ENCODE measurements at regions not wholly inside any gene's neighbourhood (a gene's known extent, or its start where the extent isn't known, plus 50 kb on each side); places are given as distances from the start of the nearest gene placed in this dataset.
"Not testable (repeated sequence)": the region's sequence is repeated elsewhere in the genome, so short reads cannot be mapped to it uniquely, and the experiment has no call there.

DNA sequence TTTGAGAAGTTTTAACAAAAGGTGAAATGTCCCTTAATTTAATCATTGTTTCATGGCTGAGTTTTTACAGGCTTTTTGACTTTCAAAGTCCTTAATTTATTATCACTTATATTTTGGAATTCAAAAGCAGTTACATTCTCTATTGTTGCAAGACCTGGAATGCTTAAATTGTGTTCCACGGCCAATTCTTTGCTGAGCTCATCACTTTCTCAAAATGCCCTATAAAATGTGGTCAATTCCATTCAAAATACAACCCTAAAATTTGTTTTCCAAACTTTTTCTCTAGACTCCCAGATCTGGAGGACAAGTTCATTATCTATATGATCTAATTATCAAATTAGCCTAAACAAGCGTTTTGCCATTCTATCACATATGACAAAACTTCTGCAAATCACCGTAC is 1051.2 kb downstream of the TDRD15 start:
- ATAC-seq = no peak

DNA sequence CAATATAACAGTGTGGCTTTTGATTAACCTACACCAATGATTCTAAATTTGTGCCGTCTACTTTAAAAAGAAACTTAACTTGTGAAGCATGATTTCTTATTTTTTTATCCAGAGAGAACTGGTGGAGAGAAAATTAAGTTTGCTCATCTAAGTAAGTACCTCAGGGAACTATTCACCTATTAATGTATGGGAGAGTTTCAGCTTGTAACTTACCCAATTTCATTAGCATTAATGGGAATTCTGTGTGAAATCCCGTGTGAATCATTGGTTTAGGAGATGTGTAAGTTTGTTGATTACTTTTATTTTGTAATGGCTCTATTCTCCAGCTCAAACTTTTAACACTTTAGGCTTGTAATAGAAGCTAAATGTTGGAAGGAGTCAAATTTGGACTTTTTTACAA is 1061.5 kb downstream of the TDRD15 start:
- no peak for ATAC-seq

DNA sequence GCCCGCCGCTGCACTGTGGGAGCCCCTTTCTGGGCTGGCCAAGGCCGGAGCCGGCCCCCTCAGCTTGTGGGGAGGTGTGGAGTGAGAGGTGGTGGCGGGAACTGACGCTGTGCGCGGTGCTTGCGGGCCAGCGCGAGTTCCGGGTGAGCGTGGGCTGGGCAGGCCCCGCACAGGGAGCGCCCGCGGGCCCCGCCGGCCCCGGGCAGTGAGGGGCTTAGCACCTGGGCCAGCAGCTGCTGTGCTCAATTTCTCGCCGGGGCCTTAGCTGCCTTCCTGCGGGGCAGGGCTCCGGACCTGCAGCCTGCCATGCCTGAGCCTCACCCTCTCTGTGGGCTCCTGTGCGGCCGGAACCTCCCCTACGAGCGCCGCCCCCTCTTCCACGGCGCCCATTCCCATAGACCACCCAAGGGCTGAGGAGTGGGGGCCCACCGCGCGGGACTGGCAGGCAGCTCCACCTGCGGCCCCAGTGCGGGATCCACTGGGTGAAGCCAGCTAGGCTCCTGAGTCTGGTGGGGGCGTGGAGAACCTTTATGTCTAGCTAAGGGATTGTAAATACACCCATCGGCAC is 1062.6 kb downstream of the TDRD15 start:
- ATAC-seq = not testable (repeated sequence)

DNA sequence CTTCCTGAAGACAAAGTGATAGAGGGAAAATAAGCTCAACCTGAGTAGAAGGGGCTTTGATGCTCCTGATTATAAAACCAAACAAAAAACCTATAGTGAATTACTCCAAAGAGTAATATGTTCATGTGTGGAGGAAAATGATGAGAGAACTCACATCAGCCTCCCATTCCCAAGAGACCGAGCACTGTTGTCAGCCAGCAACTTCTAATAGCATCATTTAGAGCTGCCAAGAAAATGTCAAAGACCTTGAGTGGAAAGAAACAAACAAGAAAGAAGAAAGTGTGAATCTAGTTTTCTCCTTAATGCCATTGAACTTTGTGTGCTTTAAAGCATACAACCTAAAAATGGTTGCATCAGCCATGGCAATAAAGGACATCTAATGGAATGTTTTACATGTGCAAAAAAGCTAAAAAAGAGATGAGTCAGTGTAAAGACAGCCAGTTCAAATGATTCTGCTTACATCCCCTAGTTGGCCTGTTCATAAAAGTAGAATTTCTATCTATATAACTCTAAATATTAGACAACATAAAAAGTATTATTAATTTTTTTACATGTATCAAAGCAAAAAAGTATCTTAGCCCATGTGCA is 1066.2 kb downstream of the TDRD15 start:
- no peak for ATAC-seq

- ATAC-seq = no peak
Observed at GRCh38 chr2:22194218-22194617, 1070.5 kb downstream of the TDRD15 start.

DNA sequence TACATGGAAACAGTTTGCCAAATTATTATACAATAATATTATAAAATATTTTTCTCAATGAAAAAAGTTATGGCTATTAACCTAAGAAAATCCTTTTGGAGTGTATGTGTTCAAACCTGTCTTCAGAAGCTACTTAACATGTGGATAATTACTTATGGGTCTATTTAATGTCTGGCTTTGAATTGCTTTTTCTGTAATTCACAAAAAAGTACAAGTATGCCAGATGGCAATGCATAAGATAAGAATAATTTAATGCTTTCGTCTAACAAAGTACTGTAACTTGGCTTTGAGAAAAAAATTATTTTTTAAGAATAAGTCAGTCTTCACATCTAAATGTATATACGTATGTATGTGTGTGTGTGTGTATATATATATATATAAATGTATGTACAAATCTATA is 1073.0 kb downstream of the TDRD15 start:
- ATAC-seq = no peak

GRCh38 chr2:22198381-22199283 is 1074.9 kb downstream of the TDRD15 start:
- no peak for ATAC-seq

DNA sequence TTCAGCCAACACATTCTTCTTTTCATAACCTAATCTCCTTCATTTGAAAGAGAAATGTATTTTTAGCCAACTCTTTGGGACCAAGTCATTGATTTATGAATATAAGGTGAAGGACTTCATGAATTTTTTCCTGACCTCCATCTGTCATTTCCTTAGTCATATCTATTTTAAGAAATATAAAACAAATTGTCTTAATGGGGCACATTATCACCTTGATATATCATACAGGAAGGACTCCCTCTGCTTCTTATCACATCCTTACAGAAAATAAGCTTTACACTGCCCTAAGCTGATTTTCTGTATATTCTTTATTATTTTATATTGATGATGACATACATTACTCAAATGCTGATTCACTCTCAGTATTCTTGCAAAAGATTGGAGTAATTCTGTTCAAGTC is 1076.2 kb downstream of the TDRD15 start:
- ATAC-seq = no peak

DNA sequence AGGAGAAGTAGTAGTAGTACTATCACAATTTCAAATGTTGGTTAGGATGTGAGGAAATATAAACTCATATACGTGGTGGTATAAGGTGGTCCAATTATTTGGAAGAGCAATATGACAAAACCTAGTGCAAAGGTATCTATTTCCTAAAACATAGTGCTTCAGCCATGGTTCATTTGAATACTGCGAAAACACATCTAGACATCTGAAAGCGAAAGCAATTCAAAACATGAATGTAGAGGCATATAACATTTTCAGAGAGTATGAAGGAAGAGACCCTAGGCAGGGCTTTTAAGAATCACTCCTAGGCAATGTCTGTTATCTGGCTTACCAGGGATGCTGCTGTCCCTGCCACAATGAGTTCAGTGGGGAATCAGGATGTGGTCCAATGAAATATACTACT is 1085.8 kb downstream of the TDRD15 start:
- no peak for ATAC-seq

DNA sequence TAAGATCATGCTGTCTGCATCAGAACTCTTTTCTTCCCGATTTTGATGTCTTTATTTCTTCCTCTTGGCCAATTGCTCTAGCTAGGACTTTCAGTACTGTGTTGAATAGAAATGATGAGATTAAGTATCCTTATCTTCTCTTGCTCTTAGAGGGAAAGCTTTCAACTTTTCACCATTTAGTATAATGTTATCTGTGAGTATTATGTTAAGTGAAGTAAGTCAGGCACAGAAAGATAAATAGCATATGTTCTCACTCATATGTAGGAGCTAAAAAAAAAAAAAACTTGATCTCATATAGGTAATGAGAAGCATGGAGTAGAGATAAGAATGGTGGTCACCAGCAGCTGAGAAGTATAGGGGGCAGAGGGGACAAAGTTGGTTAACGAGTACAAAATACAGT is 1089.5 kb downstream of the TDRD15 start:
- ATAC-seq = no peak

DNA sequence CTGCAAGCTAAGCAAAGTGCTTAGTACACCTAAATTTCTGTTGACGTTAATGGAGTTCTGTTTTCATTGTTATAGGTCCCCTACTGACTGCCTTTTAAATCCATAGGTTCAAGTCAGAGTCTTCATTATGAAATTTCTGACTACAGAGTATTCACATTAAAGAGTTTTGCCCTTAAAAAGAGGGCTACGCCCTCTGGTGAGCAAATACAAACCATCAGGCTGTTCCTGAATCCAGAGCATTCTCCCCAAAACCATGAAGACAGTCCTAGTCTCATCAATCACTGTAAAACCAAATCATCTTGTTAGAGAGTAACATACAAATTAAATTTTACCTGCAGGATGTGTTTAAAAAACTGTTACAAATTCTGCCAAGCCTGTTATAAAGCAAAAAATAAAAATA is 1091.7 kb downstream of the TDRD15 start:
- ATAC-seq = no peak

DNA sequence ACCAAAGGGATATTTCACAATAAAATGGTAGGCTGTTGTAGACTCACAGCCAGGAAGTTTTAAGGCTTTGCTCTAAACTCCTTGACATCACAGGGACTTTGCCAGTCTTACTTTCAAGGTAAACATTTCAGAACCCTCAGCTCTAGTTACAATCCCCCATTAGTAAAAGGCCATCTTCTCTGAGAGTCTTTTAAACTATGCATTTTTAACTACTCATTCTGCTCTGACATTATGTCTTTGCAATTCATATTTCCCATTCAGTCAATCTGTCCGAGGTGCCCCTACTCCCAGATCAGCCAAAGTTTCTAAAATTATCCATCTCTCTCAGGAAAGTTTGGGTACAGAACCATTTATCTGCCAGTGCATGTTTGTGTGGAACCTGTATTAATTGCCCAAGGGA is 1094.1 kb downstream of the TDRD15 start:
- ATAC-seq = no peak

- no peak for ATAC-seq
Observed at GRCh38 chr2:22221006-22221405, 1097.2 kb downstream of the TDRD15 start.

- no peak for ATAC-seq
Observed at GRCh38 chr2:22238967-22239366, 1115.2 kb downstream of the TDRD15 start.

DNA sequence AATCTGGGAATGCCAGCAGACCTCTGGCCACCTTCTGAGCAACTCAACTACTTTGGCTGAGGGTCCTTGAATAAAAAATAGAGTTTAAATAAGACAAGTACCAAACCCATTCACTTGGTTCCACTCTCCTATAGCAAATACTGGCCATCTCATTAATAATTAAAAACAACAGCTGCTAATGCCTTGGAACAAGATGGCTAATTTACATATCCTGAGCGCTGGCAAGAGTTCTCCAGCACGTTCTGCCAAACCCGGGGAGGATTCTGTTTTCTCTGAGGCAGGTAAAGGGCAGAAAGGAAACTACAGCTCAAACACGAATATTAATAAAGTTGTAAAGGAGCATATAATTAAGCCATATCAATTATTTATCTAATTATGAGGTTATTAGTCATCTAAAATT is 1123.7 kb downstream of the TDRD15 start:
- ATAC-seq = no peak

DNA sequence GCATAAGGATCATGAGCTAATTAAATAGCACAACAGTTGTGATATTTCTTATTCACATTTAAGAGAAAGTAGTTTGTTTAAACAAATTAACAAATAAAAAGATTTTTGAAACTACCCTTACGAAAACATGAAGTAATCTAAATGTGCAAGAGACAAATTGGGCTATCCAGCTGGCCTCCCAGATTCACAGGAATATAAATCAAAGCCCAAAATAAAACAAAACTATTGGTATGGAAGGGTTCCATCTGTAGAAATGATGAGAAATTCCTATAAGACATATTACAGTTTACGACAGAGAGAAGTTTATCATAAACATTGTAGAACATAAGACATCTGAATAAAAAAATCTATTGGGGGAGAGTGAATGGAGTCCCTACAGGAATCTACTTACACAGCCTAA is 1125.1 kb downstream of the TDRD15 start:
- ATAC-seq = no peak

DNA sequence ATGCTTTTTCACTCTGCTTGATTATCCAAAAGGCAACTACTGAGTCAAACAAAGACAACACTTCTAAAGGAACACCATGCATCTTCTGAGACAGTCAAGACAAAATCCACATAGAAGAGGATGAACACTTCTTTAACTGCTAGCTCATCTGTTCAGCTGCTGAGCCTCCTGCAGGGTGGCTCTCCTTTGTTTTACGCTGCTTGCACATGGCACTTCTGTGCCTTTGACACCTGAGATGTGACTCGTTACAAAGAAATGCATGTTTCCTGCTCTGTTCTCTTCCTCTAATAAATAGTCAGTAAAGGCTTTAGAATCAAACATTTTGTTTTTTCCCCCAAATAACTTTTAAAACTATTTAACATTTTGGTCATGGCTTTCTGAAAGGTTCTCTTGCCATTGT is 1129.4 kb downstream of the TDRD15 start:
- ATAC-seq = no peak

DNA sequence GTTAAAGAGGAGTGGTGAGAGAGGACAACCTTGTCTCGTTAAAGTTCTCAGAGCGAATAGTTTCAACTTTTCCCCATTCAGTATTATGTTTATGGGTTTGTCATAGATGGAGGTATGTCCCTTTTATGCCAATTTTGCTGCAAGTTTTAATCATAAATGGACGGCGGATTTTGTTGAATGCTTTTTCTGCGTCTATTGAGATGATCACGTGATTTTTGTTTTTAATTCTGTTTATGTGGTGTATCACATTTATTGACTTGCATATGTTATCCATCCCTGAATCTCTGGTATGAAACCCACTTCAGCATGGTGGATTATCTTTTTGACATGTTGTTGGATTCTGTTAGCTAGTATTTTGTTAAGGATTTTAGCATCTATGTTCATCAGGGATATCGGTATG is 1123.8 kb upstream of the KLHL29 start:
- ATAC-seq = no peak

DNA sequence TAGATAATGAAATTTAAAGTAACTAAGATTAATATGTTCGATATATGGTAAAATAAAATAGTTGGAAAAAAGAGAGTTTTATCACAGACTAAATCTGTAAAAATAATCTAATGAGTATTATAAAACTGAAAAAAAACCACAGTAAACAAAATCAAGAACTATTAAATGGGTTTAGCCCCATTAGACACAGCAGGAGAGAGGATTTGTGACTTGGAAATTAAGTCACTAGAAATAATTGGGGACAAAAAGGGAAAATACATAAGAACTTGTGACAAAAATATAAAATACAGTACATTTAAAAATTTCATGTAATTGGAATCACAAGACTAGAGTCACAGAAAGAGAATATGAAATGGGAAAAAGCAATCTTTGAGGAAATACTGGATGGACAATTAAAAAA is 1114.6 kb upstream of the KLHL29 start:
- ATAC-seq = no peak

DNA sequence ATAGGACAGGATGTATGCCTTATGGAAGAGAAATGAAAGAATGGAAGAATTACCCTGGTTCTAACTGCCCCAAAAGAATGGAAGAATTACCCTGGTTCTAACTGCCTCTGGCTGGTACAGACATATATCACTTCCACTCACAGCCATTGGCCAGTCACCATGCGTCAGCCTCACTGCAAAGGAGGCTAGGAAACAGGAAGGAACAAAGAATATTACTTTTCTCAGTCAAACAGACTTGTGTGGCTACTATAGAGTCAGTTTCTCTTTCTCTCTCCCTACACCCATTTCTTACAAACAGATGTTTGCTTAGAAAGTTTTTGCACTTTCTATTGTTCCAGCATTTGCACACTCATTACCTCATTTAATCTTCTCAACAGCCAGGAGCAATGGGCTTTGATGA is 1111.1 kb upstream of the KLHL29 start:
- no peak for ATAC-seq

- no peak for ATAC-seq
Observed at GRCh38 chr2:22274661-22275060, 1110.3 kb upstream of the KLHL29 start.

GRCh38 chr2:22276696-22277095 is 1108.3 kb upstream of the KLHL29 start:
- ATAC-seq = no peak

GRCh38 chr2:22279541-22279940 is 1105.4 kb upstream of the KLHL29 start:
- ATAC-seq = no peak

DNA sequence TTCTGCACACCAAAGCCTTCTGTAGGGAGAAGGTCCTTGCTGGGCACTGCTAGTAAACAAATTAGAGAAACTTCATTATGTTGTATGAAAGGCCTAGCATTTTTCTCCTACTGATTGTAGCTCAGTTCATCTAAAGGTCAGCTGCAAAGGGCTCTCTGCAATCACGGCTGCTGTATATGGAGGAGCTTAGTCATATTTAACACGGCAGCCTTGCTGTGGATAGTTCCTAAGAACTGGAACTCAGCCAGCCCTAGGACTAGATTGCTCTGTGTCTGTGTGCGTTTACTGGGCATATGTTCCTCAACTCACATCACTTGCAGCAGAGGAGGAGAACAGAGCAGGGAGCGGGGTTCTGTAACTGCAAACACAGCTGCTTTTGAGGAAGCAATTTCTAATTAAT is 1103.9 kb upstream of the KLHL29 start:
- no peak for ATAC-seq

Measured in activated CD4-positive, CD25-positive, alpha-beta regulatory T cell treated with anti-CD3 and anti-CD28 coated beads, Interleukin-2, amount 50 U/mL, for 24 hours (primary cell).